ENCODE measurements at regions not wholly inside any gene's neighbourhood (a gene's known extent, or its start where the extent isn't known, plus 50 kb on each side); places are given as distances from the start of the nearest gene placed in this dataset.
"Not testable (repeated sequence)": the region's sequence is repeated elsewhere in the genome, so short reads cannot be mapped to it uniquely, and the experiment has no call there.

- not testable (repeated sequence) for DNase-seq (ENCODE audit: low read depth in 1 of 2, low spot score in 1 of 2); H3K27ac ChIP-seq (replicated peaks); H3K4me3 ChIP-seq (replicated peaks; ENCODE audit: insufficient read depth, low read length); H3K27me3 ChIP-seq (ENCODE audit: insufficient read depth, poor library complexity, severe bottlenecking)
These were observed 152.9 kb downstream of the TMEM121 start for GRCh38 chr14:105678996-105679958.

GRCh38 chr14:105679959-105680735 lies 153.8 kb downstream of the TMEM121 start:
- not testable (repeated sequence) for H3K27ac ChIP-seq (replicated peaks); DNase-seq (ENCODE audit: low read depth in 1 of 2, low spot score in 1 of 2); H3K27me3 ChIP-seq (ENCODE audit: insufficient read depth, poor library complexity, severe bottlenecking); H3K4me3 ChIP-seq (replicated peaks; ENCODE audit: insufficient read depth, low read length)

DNA sequence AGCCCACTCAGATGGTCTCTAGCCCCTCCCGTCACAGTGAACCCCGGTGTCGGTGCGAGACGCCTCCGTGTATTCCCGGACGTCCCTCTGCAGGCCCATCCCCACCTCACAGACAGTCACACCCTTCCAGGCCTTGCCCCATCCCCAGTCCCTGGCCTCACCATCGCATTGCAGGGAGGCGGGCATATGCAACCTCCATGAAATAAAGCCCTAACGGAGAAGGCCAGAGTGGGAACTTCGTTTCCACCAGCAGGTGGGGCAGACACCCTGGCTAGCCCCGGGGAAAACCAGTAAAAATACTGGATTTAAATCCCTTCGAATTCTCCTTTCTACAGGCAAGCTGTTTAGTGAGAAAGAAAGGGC lies 154.3 kb downstream of the TMEM121 start:
- H3K27me3 ChIP-seq (ENCODE audit: insufficient read depth, poor library complexity, severe bottlenecking); DNase-seq (ENCODE audit: low read depth in 1 of 2, low spot score in 1 of 2); H3K4me3 ChIP-seq (replicated peaks; ENCODE audit: insufficient read depth, low read length); H3K27ac ChIP-seq (replicated peaks): not testable (repeated sequence)

DNA sequence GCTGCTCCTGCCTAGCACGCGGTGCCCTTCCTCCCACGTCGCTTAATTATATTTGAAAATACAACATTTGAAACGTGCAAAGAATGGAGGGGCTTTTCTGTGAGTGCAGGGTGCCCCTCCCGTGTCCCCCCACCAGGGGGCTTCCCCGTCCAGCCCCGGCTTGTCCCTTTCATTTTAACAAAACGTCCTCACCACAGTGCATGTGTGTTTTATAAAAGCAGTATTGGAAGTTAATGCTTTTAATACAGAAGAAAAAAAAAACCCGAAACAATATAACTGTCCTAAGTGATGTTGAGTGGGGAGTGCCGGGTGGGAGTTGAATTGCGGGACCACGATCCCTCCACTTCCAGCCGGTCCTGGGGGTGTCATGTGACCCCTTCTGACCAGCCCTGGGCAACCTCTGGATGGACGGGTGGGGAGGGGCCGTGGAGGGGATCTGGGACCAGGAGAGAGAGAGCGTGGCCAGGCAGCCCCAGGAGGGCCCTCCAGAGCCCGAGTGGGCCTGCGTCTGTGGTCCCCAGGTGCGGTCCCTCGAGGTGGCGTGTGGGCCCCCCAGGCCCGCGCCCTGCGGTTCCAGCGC lies 155.3 kb downstream of the TMEM121 start:
- DNase-seq (ENCODE audit: low read depth in 1 of 2, low spot score in 1 of 2); H3K27ac ChIP-seq (replicated peaks); H3K27me3 ChIP-seq (ENCODE audit: insufficient read depth, poor library complexity, severe bottlenecking); H3K4me3 ChIP-seq (replicated peaks; ENCODE audit: insufficient read depth, low read length): not testable (repeated sequence)

- H3K27me3 ChIP-seq (ENCODE audit: insufficient read depth, poor library complexity, severe bottlenecking); H3K27ac ChIP-seq (replicated peaks); H3K4me3 ChIP-seq (replicated peaks; ENCODE audit: insufficient read depth, low read length); DNase-seq (ENCODE audit: low read depth in 1 of 2, low spot score in 1 of 2): not testable (repeated sequence)
These were observed 156.1 kb downstream of the TMEM121 start for GRCh38 chr14:105682442-105682841.

GRCh38 chr14:105682956-105683570 lies 156.7 kb downstream of the TMEM121 start:
- Histone ChIP-seq H3K27me3 (ENCODE audit: insufficient read depth, poor library complexity, severe bottlenecking) (no peaks in the 10 kb centered on the region), H3K4me3 (replicated peaks; ENCODE audit: insufficient read depth, low read length) (no peak overlapping the region), H3K27ac (replicated peaks) (no peak overlapping the region)
- no peak for DNase-seq (ENCODE audit: low read depth in 1 of 2, low spot score in 1 of 2)
- TF ChIP-seq, protein P1, sequence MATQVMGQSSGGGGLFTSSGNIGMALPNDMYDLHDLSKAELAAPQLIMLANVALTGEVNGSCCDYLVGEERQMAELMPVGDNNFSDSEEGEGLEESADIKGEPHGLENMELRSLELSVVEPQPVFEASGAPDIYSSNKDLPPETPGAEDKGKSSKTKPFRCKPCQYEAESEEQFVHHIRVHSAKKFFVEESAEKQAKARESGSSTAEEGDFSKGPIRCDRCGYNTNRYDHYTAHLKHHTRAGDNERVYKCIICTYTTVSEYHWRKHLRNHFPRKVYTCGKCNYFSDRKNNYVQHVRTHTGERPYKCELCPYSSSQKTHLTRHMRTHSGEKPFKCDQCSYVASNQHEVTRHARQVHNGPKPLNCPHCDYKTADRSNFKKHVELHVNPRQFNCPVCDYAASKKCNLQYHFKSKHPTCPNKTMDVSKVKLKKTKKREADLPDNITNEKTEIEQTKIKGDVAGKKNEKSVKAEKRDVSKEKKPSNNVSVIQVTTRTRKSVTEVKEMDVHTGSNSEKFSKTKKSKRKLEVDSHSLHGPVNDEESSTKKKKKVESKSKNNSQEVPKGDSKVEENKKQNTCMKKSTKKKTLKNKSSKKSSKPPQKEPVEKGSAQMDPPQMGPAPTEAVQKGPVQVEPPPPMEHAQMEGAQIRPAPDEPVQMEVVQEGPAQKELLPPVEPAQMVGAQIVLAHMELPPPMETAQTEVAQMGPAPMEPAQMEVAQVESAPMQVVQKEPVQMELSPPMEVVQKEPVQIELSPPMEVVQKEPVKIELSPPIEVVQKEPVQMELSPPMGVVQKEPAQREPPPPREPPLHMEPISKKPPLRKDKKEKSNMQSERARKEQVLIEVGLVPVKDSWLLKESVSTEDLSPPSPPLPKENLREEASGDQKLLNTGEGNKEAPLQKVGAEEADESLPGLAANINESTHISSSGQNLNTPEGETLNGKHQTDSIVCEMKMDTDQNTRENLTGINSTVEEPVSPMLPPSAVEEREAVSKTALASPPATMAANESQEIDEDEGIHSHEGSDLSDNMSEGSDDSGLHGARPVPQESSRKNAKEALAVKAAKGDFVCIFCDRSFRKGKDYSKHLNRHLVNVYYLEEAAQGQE (IDR thresholded peaks at IDR 0.05; ENCODE audit: insufficient replicate concordance, low read depth), result no peak
- TF ChIP-seq GABPA (IDR thresholded peaks at IDR 0.05; ENCODE audit: low read depth) (no peak), SPI1 (IDR thresholded peaks at IDR 0.05; ENCODE audit: borderline replicate concordance, low read depth) (no peak), POLR2AphosphoS5 (IDR thresholded peaks at IDR 0.05; ENCODE audit: low read depth) (no peak), CTCF (IDR thresholded peaks at IDR 0.05; ENCODE audit: insufficient read depth, low read length) (no peak)

DNA sequence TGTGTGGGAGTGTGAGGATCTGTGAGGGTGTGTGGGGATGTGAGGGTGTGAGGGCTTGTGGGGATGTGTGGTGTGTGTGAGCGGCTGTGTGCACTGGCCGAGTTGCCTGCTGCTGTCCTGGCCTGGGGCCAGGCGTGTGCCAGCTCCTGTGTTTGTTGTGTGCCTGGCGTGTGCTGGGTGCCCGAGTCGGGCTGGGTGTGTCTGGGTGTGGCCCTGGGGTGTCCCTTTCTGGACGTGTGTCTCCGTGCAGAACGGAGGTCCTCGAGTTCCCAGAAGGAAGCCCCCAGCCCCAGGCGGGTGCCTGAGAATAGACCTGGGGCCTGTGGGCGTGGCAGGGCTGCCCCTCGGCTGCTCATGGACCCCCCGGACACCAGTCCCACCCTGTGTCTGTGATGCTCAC lies 157.7 kb downstream of the TMEM121 start:
- H3K4me3 ChIP-seq (replicated peaks; ENCODE audit: insufficient read depth, low read length); DNase-seq (ENCODE audit: low read depth in 1 of 2, low spot score in 1 of 2); H3K27ac ChIP-seq (replicated peaks); H3K27me3 ChIP-seq (ENCODE audit: insufficient read depth, poor library complexity, severe bottlenecking): not testable (repeated sequence)

- H3K27ac ChIP-seq (replicated peaks); H3K27me3 ChIP-seq (ENCODE audit: insufficient read depth, poor library complexity, severe bottlenecking); DNase-seq (ENCODE audit: low read depth in 1 of 2, low spot score in 1 of 2); H3K4me3 ChIP-seq (replicated peaks; ENCODE audit: insufficient read depth, low read length): not testable (repeated sequence)
These were observed 158.2 kb downstream of the TMEM121 start for GRCh38 chr14:105684597-105684996.
